Body of pancreas (tissue), 4 donors: ENCODE measurements at regions not wholly inside any gene's neighbourhood (a gene's known extent, or its start where the extent isn't known, plus 50 kb on each side); places are given as distances from the start of the nearest gene placed in this dataset.

Source experiments
- ATAC-seq: fragments of 150-250 bp; one replicate; pipeline ENCODE4 v1.9.1; 2016
- DNase-seq, 4 donors: peaks; one replicate each; pipeline ENCODE4 v3.0.0-alpha.2; 2019
- H3K27ac ChIP-seq, 4 donors: fragments of 200-600 bp; sonication (generic); 1 replicate in 3 of 4; 2 replicates in 1 of 4; pipeline versions ENCODE4 v1.5.1 to v1.6.1; 2016 to 2019; ENCODE audit warnings: mild to moderate bottlenecking in 1 of 4, mixed read lengths in 1 of 4, moderate library complexity in 1 of 4
- H3K27me3 ChIP-seq, 2 donors: fragments of 200-600 bp; sonication (generic); one replicate each; pipeline ENCODE4 v1.6.0; 2016; ENCODE audit warnings: mild to moderate bottlenecking in 1 of 2
- H3K36me3 ChIP-seq, 2 donors: fragments of 200-600 bp; sonication (generic); replicated peaks in 1 of 2; 2 replicates each; pipeline ENCODE4 v1.5.1; 2016; ENCODE audit warnings: low read depth in 2 of 2; ENCODE audit not compliant: insufficient read depth in 1 of 2
- H3K4me1 ChIP-seq: fragments of 200-600 bp; sonication (generic); one replicate; pipeline ENCODE4 v1.6.0; 2016
- H3K4me3 ChIP-seq, 2 donors: fragments of 200-600 bp; sonication (generic); 1 replicate in 1 of 2; 2 replicates in 1 of 2; pipeline ENCODE4 v1.5.1; 2016 to 2019
- H3K9me3 ChIP-seq, 3 donors: fragments of 200-600 bp; sonication (generic); 1 replicate in 2 of 3; 2 replicates in 1 of 3; pipeline ENCODE4 v1.5.1; 2016
- CTCF ChIP-seq, 7 experiments: fragments of 450-650 bp in 4 of 7; fragments of 200-600 bp in 3 of 7; sonication (generic) in 3 of 7; IDR thresholded peaks; one replicate each; pipeline ENCODE4 v1.5.1; 2016 to 2019; ENCODE audit warnings: antibody characterized with exemption in 7 of 7
- POLR2A ChIP-seq, 3 donors: fragments of 450-650 bp; IDR thresholded peaks; one replicate each; pipeline ENCODE4 v1.6.1; 2016; ENCODE audit warnings: antibody characterized with exemption in 3 of 3, mild to moderate bottlenecking in 2 of 3
- WGBS, 2 donors: methylation state at CpG; one replicate each; pipeline ENCODE4 v1.1.5; 2017; 5-methylcytosine and 5-hydroxymethylcytosine counted together
- intact Hi-C: fragments of 100-400 bp; cut with DNase I; formaldehyde crosslinking; loops from one replicate; pipeline ENCODE4 v1.15.1; 2023

GRCh38 chr7:19488056-19488455 is 220.8 kb downstream of the POLR1F start:
- no peak overlapping the region for H3K4me3 ChIP-seq
- TF ChIP-seq CTCF (IDR thresholded peaks at IDR 0.05) = no peak
- TF ChIP-seq POLR2A (IDR thresholded peaks at IDR 0.05) = no peak
- H3K9me3 ChIP-seq = no peaks in the 10 kb centered on the region
- no peak for DNase-seq
- no peak for ATAC-seq
- H3K36me3 ChIP-seq = no peaks in the 10 kb centered on the region
- no peaks in the 10 kb centered on the region for H3K27me3 ChIP-seq
- H3K27ac ChIP-seq = no peak overlapping the region
- H3K4me1 ChIP-seq = no peaks in the 10 kb centered on the region
- WGBS, 2 donors = 52 to 85% methylated on average over 2 of the region's 2 CpGs
- intact Hi-C loops = no loop called here

- no peak overlapping the region for H3K4me3 ChIP-seq
- no peaks in the 10 kb centered on the region for H3K4me1 ChIP-seq
- WGBS, 2 donors = 79 to 81% methylated on average over 2 of the region's 2 CpGs
- no peak overlapping the region for H3K27ac ChIP-seq
- ATAC-seq = no peak
- no peaks in the 10 kb centered on the region for H3K27me3 ChIP-seq
- no peaks in the 10 kb centered on the region for H3K9me3 ChIP-seq
- TF ChIP-seq POLR2A (IDR thresholded peaks at IDR 0.05) = no peak
- TF ChIP-seq CTCF (IDR thresholded peaks at IDR 0.05) = no peak
- no peak for DNase-seq
- no peaks in the 10 kb centered on the region for H3K36me3 ChIP-seq
- intact Hi-C loops = no loop called here
Measured at GRCh38 chr7:19482628-19483027, 226.2 kb downstream of the POLR1F start.

GRCh38 chr7:19480383-19480782 is 228.5 kb downstream of the POLR1F start:
- ATAC-seq = no peak
- Histone ChIP-seq H3K36me3 (no peaks in the 10 kb centered on the region), H3K4me1 (no peaks in the 10 kb centered on the region), H3K27ac (no peak overlapping the region), H3K27me3 (no peaks in the 10 kb centered on the region), H3K9me3 (no peaks in the 10 kb centered on the region), H3K4me3 (no peak overlapping the region)
- TF ChIP-seq CTCF (IDR thresholded peaks at IDR 0.05) (no peak), POLR2A (IDR thresholded peaks at IDR 0.05) (no peak)
- no peak for DNase-seq
- intact Hi-C loops = no loop called here
- WGBS, 2 donors = 50 to 56% methylated on average over 3 of the region's 3 CpGs

- no peak for ATAC-seq
- H3K4me3 ChIP-seq = no peak overlapping the region
- H3K9me3 ChIP-seq = no peaks in the 10 kb centered on the region
- DNase-seq = no peak
- H3K36me3 ChIP-seq = no peaks in the 10 kb centered on the region
- no peak overlapping the region for H3K27ac ChIP-seq
- intact Hi-C loops = no loop called here
- H3K4me1 ChIP-seq = no peaks in the 10 kb centered on the region
- TF ChIP-seq CTCF (IDR thresholded peaks at IDR 0.05) (no peak), POLR2A (IDR thresholded peaks at IDR 0.05) (no peak)
- 28 to 36% methylated on average over 3 of the region's 3 CpGs for WGBS, 2 donors
- H3K27me3 ChIP-seq = no peaks in the 10 kb centered on the region
Measured at GRCh38 chr7:19470031-19470430, 238.8 kb downstream of the POLR1F start.

GRCh38 chr7:19465861-19466260 is 243.0 kb downstream of the POLR1F start:
- Histone ChIP-seq H3K27ac (no peak overlapping the region), H3K4me3 (no peak overlapping the region), H3K27me3 (no peaks in the 10 kb centered on the region), H3K9me3 (no peaks in the 10 kb centered on the region), H3K4me1 (no peaks in the 10 kb centered on the region), H3K36me3 (no peaks in the 10 kb centered on the region)
- TF ChIP-seq CTCF (IDR thresholded peaks at IDR 0.05) = no peak
- no peak for TF ChIP-seq POLR2A (IDR thresholded peaks at IDR 0.05)
- WGBS, 2 donors = 38 to 48% methylated on average over 3 of the region's 3 CpGs
- intact Hi-C loops = no loop called here
- DNase-seq (no peak), ATAC-seq (no peak)
